CD4-positive, alpha-beta T cell treated with Interleukin-15 for 4 hours (primary cell): ENCODE measurements at regions not wholly inside any gene's neighbourhood (a gene's known extent, or its start where the extent isn't known, plus 50 kb on each side); places are given as distances from the start of the nearest gene placed in this dataset.

Source experiments
- DNase-seq: peaks from one replicate; pipeline ENCODE4 v3.0.0-alpha.2; 2020; ENCODE audit warnings: low spot score

DNA sequence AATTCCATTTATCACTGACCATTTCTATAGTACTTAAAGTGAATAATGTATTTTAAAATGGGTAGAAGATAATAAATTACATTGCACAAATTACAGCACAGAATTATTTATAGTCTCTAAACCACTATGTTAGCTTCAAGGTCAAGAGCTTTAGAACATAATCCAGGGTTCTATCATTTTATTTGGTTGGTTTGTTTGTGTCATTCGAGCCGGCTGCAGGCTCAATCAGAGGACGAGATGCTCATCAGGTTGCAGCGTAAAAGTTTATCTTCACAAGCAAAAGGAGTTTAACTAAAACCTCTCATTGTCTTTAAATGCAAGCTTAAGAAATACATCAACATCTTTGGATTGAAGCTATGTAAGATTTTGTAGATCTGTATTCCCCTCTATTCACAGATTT is 523.8 kb downstream of the EFNA5 start:
- DNase-seq = no peak

DNA sequence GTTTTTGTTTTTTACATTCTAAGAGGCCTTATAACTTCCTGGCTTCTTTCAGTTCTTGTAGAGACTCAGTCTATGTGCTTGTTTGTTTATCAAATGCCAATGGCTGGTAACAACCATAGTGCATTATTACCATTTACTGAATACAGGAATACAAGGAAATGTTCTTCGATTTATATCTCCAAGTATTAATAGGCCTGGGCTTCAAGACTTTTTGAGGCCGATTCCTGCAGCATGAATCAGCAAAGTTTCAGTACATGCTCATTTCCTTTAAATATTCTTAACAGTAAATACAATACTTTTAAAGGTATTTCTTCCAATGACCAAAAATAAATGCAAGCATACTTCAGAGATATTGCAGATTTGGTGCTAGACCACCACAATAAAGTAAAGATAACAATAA is 535.3 kb downstream of the EFNA5 start:
- no peak for DNase-seq

DNA sequence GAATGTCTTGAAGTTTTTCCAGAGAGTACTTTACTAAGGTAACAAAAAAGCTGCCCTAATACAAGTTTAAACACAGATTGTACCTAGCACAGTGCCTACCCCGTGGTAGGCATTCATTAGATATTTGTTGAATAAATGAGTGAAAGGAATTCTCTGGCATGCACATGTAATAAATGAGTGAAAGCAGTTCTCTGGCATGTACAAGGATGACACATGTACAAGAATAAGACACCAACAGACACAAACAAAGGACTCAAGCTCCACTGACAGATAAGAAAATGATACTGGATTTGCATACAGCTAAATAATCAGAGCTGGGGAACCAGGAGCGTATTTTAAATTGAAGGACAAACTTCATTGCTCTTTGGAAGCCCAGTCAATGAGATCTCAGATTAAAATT is 535.8 kb downstream of the EFNA5 start:
- DNase-seq = no peak

DNA sequence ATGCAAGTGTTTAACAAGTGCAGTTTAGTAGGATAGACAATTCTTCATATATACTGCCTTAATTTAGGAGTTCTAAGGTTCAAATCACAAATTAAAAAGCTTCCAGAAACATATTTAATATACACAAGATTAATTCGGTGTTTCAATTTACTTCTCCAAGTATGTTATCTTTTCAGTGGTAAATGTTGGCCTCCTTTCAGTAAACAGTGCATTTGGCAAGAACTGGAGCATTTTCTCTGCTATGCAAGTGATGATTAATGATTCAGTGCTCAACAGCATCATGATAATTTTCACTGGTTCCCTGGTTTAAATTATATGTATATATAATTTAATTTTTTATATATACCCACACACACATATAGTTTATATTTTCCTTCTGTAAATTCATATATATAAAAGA is 541.7 kb downstream of the EFNA5 start:
- DNase-seq = no peak

DNA sequence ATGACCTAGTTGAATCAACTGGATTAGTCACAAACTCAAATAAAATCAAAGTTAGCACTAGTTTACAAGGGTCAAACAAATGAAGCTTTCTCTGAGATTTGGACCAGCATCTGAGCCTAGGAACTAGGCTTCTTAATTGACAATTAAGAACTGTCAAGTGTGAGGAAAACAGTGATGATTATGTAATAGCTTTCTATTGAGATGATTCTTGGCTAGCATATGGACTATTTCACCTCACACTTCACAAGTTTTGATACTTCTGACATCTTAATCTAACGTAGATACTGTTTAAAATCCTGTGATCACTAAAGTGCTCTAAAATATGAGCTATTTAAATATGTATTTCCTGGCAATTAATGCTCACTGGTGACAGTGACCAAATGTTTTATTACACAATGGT is 542.9 kb downstream of the EFNA5 start:
- no peak for DNase-seq

DNA sequence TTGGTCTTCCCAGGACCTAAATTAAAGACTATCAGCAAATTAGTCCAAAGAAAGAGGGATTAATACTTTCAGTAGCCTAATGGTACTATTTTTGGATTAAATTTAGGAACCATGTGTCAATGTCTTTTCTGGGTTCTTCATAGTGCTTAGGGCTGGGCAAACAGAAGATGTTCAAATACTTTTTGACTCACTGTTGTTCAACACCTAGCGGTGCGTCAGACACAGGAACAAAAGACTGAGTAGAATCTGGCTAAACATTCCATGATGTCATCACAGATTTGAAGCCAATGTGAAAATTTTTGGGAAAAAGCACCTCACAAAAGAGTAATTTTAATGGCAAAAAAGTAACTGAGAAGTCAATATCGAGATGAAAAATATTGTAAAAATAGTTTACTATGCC is 544.4 kb downstream of the EFNA5 start:
- no peak for DNase-seq

DNA sequence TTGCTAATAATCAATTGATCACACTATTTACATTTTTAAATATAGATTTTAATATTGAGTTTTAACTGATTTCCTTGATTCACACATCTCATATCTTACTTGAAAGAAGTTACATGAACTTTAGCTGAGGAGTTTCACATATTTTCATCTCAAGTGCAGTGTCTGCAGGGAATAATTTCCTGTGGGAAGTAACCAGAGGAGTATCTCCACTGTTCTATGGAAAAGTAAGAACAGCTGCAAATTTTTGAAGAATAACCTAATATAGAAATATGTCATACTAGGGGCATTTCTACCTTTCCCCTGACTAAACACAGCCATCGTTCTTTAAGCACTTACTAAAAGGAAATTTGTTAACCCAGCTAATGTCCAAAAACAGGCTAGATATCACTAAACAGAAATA is 546.4 kb downstream of the EFNA5 start:
- no peak for DNase-seq

DNA sequence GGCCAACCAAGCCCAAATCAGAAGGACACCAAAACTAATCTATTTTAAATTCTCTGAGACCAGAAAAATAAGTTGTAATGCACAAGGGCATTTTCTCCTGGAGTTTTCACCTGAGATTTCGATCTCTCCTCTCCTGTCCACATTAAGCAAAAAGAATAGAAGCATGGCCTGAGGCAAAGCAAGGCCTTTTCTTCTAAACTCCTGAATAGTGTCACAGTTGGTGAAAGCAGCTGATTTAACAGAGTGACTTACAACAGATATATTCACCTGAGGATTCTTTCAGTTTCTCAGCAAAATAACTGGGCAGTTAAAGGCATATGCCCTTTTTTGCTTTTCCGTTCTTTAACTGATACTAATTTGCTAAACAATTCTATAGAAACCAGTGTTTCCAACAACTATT is 547.7 kb downstream of the EFNA5 start:
- no peak for DNase-seq

DNA sequence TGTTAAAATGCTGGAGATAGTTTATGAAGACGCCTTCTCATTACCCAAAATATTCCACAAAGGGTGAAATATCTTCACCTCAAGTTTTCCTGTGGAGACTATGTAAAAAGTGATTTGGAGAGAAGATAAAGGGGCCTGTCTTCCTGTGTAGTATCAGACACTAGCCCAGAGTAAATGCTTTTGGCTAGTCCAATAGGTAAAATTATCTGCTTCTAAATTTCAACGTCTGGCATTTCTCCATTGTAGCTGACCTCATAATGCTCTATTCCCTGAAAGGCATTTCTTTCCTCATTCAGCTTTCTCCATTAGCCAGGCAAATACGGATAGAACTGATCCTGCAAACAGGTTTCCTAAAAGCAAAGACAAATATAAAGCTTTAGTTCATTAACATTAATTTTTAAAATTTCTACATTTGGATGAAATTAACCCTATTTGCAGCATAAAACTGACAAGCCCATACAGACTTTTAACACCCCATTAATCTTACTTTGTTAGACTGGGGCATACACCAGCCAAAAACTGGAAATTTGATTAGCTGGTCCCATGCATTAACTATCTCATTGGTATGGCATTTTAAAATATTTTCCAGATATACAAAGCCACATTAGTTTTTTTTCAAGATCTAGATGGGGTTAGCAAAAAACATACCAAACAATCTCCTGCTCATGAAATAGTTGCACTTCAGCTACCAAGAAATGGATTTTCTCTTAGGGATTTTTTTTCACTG is 548.8 kb downstream of the EFNA5 start:
- no peak for DNase-seq

DNA sequence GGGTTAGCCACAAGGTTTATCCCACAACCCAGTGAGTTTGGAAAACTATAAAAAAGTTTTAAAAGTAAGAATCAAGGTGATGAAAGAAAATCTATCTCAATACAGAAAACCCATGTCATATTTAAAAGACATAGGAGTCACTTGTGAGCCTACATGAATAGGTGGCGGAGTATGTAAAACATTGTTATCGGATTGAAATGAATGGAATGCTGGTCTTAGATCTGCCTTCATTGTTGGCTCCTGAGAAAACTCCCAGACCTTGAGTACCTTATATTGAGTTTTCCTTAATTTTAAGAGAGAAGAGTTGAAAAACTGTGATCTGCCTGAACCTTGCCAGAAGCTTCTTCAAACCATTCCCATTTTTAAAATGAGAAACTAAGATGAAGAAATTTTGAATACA is 551.1 kb downstream of the EFNA5 start:
- no peak for DNase-seq

DNA sequence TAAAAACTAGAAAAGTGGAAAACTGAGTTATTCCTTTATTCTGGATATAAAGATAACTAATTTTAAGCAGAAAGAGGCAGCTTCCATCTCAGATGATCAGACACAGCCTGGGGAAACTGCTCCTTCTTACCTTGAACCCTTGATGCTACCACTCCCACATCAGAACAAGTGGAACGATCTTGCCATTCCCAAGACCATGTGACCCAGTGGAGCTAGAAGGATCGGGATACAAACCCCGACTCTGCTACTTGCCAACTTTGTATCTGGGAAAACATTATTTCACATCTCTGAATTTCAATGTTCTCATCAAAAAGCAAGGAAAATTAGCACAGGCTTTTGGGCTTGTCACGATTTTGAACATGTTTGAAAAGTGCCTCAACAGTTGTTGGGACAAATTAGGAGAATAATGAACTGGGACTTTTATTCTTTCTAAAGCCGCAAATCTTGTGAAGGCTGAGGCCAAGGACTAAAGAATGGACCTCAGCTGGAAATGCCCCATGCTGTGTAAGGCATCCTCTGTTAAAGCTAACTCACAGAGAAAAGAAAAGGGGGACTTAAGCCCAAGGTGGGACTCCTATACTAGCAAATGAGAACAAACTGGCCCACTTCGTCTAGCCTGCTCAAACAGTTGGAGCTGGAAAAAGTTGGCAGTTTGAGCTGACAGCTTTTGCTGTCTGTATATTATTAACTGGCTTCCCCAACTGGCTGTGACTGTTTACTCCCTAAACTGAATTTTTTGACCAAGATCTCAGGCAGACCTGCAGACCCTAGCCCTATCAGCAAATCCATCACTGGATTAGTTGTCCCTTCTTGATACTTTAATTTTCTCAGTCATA is 552.3 kb downstream of the EFNA5 start:
- DNase-seq = no peak

DNA sequence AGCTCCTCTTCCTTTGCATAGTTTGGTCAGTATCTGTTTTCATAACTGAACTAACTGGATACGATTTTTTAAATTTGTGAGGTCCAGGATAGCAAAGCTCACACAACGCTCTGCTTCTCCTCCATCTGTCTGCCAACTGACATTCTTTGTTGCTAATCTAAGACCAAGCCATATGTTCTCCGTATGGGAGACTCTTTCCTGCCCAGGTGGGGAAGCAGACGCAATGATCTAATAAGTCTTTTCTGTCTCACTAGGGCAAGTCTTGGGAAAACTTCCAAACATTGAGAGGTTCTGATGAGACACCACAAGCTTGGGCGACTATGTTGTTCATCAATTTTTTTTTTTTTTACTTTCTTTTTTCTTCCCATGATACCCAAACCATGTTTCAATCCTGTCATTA is 558.5 kb downstream of the EFNA5 start:
- DNase-seq = no peak

DNA sequence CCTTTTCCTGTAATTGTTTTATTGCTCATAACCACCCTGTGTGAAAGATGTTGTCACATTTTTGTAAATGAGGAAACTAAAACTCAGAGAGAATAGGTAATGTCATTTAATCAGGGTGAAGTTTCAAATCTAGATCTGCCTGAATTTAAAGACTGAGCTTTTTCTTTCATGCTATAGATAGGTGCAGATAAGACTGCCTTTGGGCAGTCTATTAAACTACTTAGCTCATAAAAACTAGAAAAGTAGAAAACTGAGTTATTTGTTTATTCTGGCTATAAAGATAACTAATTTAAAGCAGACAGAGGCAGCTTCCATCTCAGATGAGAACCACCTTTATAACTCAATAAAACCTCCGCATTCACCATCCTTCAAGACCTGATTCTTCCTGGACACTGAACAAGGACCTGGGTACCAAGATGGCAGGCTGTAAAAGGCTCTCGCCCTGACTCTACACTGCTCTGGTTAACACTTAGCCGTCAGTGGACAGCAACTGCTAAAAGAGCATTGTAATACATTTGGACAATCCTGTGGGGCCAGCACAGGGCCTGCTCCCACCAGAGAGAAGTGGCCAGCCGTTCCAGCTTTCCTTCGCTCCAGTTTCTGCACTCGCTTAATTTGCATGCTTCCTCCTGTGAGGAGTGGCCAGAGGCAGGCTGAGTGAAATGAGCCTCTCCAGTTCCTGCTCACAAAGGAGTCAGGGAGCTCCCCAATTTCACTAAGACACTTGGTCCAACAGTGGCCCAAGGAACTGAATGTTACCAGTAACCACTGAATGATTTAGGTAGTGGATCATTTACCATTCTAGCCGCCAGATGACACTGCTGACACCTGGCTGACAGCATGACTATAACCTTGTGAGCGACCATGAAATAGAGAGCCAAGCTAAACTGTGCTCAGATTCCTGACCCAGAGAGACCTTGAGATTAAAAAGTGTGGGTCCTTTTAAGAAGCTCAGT is 566.4 kb downstream of the EFNA5 start:
- DNase-seq = no peak

DNA sequence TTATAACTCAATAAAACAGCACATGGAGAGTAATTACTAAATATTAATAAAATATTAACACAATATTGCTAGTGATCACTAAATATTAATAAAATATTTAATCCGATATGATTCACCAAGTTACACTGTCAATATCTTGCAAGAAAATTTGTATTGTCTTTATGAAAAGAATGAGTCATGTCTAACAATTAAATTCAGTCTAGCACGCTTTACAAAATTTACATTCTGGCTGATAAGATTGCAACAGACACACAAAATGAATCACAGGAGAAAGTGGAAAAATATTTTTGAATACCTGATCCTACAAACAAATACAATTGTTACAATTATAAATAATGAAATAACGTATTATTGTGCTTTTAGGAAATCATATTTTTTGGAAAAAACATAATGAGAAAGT is 567.2 kb downstream of the EFNA5 start:
- no peak for DNase-seq

DNA sequence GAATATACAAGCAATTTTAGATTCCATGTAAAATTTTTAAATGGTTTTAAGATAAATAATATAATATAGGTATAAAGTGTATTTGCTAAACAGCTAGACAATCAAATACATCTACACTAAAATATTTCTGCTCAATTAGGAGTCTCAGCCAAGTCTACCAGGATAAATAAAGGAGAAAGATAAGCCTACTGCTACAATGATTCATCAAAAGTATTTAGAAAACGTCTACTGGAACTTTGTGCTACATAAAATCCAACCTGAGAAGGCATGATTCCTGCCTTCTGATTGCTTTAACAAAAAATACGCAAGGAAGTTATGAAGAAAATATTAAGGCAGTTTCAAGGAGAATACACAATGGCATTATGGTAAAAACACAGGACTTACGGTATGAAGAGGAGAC is 570.6 kb downstream of the EFNA5 start:
- DNase-seq = no peak

DNA sequence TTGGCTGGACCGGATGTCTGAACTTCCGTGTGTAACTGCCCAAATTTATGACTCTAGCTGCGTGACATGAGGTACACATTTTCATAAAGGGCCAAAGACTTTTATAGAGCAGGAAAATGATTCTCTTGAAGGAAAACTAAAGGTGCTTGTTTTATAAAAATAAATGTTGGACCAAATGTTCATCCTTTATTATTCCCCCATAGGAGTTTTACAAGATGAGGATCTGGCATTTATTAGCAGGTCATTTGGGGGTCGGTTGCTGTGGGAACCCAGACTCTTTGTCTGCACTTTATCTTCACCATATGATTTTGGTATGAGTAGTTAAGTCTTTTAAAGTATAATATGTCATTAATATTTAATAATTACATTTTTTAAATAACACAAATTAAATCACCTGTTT is 571.2 kb downstream of the EFNA5 start:
- no peak for DNase-seq

DNA sequence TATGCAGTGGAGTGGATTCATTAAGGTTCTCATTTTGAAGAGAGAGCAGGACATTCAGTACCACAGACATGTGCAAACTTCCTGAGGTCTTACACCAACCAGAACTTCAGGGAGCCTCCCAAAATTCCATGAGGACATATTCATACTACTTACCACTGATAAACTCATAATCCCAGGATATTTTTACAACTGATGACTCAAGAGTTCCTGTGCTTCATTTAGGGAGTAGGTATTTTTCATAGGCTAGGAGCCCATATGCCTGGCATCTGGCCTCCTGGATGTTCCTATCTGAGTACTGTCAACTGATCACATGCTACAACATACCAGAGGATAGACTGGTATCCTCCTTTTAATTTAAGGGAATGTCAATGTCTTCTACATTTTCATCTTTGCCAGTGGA is 578.0 kb downstream of the EFNA5 start:
- DNase-seq = no peak

DNA sequence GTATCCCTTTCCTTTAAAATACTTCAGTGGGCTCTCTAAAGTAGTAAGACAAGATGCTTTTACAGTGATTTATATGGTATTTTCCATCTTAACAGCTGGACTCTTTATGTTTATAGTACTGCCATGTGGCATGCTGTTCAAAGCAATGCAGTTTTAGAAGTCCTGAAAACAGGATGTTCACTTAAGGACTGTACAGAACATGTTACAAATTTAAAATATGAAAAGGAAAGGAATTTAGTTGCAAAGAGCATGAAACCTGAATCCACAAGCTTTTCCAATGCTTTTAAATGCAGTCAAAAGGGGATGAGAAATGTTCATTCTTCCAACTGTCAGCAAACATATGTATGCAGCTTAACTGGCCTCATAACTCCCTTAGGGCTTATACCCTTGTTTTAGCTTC is 580.2 kb downstream of the EFNA5 start:
- no peak for DNase-seq

DNA sequence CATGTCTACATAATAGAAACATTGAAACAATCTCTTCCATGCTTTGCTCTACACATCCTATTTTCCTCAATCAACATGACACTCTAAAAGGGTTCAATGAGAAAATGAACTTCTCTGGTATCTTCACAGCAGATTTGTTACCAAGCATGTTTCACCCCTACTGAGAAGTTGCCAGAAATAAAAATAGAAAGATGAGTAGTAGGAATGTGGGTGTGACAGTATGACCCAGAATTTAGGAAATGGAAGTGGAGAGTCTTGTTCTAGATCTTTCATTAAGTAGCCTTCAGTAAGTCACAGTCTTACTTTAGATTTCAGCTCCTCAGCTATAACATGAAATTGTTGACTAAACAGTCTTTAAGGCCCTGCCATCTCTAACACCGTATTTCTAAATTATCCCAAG is 581.8 kb downstream of the EFNA5 start:
- no peak for DNase-seq

DNA sequence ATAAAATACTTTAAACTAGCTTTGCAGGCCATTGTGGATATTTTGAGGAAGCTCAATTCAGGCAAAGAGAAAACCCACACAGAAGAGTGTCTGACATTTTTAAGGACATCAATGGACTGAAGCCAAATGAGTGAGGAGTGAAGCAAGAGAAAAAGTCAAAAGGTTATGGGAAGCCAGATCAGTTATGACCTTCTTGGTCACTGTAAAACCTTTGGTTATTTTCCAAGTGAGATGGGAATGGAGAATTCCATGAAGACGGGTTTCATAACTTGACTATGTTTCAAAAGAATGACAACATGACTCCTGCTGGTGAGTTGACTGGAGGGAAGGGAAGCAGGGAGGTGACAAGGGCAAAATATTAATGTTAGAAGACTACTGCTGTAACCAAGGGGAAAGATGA is 585.2 kb downstream of the EFNA5 start:
- DNase-seq = no peak

DNA sequence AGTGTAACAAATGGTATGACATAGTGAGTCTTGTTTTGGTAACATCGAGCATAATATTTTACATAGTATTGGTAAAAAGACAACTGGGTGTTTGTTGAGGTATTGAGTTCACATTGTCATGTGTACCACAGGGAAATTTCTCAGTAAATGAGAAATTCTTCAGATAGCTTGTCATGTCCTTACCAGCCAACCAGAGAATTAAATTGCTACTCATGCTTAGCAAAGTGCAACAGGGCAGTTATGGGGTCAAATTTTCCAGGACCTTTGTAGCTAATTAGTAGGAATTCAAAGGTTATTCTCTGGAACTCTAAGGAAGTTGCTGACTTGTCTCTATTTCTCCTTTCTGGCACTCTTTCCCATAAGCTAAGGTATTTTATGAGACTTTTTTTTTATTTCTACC is 595.7 kb downstream of the EFNA5 start:
- no peak for DNase-seq

DNA sequence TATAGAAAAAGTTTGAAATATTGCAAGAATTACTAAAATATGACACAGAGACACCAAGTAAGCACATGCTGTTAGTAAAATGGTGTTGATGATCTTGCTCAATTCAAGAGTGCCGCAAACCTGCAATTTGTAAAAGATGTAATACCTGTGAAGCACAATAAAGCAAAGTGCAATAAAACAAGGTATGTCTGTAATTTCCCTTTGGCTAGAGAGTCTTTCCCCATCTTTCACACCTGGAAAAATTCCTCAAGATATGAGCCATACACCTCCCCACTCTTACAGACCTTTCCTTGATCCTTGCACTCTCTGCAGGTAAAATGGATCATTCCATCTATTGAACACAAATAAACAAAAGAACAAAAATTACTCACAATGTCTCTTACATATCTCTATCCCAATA is 597.8 kb downstream of the EFNA5 start:
- no peak for DNase-seq

DNA sequence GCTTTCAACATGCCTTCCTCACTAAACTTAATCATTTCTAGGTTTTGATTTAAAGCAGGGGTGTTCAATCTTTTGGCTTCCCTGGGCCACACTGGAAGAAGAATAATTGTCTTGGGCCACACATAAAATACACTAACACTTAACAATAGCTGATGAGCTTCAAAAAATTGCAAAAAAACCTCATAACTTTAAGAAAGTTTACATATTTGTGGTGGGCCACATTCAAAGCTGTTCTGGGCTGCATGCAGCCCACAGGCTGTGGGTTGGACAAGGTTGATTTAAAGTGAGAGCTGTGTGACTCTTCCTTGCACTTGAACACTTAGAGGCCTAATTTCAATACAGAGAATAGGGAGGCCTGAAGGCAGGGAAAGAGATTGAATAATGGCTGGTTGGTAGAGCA is 598.3 kb downstream of the EFNA5 start:
- DNase-seq = no peak
